ENCODE measurements at regions not wholly inside any gene's neighbourhood (a gene's known extent, or its start where the extent isn't known, plus 50 kb on each side); places are given as distances from the start of the nearest gene placed in this dataset.

GRCh38 chr13:73532582-73532981 lies 473.8 kb downstream of the KLF5 start:
- DNase-seq, result no peak
- Histone ChIP-seq H3K9ac (ENCODE audit: insufficient read depth, low read length, poor library complexity, severe bottlenecking) (no peak overlapping the region), H3K27ac (ENCODE audit: low read depth in 1 of 2, low read length in 2 of 2) (no peak overlapping the region), H3K4me3 (replicated peaks in 1 of 3; ENCODE audit: low read depth in 2 of 3, low read length in 3 of 3) (no peak overlapping the region), H4K20me1 (ENCODE audit: insufficient read depth, low read length) (no peaks in the 10 kb centered on the region), H3K4me2 (replicated peaks; ENCODE audit: extremely low read depth, low read length, poor library complexity, severe bottlenecking) (no peak overlapping the region), H3K27me3 (ENCODE audit: control insufficient read depth in 2 of 2, insufficient read depth in 2 of 2, low read length in 2 of 2) (no peaks in the 10 kb centered on the region), H3K79me2 (ENCODE audit: insufficient read depth, low read length) (no peaks in the 10 kb centered on the region), H3K36me3 (replicated peaks in 1 of 2; ENCODE audit: control insufficient read depth in 1 of 2, insufficient read depth in 2 of 2, low read length in 2 of 2) (no peaks in the 10 kb centered on the region), H3K4me1 (ENCODE audit: control insufficient read depth in 1 of 2, insufficient read depth in 2 of 2, low read length in 2 of 2) (no peaks in the 10 kb centered on the region), H3K9me3 (replicated peaks in 1 of 2; ENCODE audit: control insufficient read depth in 1 of 2, insufficient read depth in 1 of 2, low read length in 2 of 2) (peaks cover 0 to 3% of the 10 kb centered on the region in 2 donors), H2AFZ (ENCODE audit: insufficient read depth, low read depth, low read length, poor library complexity, severe bottlenecking) (no peak overlapping the region)
- Mint-ChIP-seq H3K4me1 (no peaks in the 10 kb centered on the region), H3K9me3 (peaks cover 0 to 8% (median 0%) of the 10 kb centered on the region in 7 donors), H3K27ac (no peak overlapping the region), H3K27me3 (ENCODE audit: low read depth in 3 of 3) (peaks cover 0 to 1% (median 0%) of the 10 kb centered on the region in 3 donors), H3K4me3 (no peak overlapping the region), H3K36me3 (no peaks in the 10 kb centered on the region)
- 96% methylated on average over 3 of the region's 4 CpGs for WGBS (ENCODE audit: insufficient coverage)
- TF ChIP-seq CTCF (IDR thresholded peaks at IDR 0.05), result no peak
- intact Hi-C loops (cut with micrococcal nuclease), result no loop called here

GRCh38 chr13:73531014-73531413 lies 472.2 kb downstream of the KLF5 start:
- no peak for DNase-seq
- Histone ChIP-seq H3K27ac (ENCODE audit: low read depth in 1 of 2, low read length in 2 of 2) (no peak overlapping the region), H3K79me2 (ENCODE audit: insufficient read depth, low read length) (no peaks in the 10 kb centered on the region), H3K27me3 (ENCODE audit: control insufficient read depth in 2 of 2, insufficient read depth in 2 of 2, low read length in 2 of 2) (no peaks in the 10 kb centered on the region), H3K36me3 (replicated peaks in 1 of 2; ENCODE audit: control insufficient read depth in 1 of 2, insufficient read depth in 2 of 2, low read length in 2 of 2) (no peaks in the 10 kb centered on the region), H4K20me1 (ENCODE audit: insufficient read depth, low read length) (no peaks in the 10 kb centered on the region), H3K4me2 (replicated peaks; ENCODE audit: extremely low read depth, low read length, poor library complexity, severe bottlenecking) (no peak overlapping the region), H3K9me3 (replicated peaks in 1 of 2; ENCODE audit: control insufficient read depth in 1 of 2, insufficient read depth in 1 of 2, low read length in 2 of 2) (peaks cover 0 to 3% of the 10 kb centered on the region in 2 donors), H2AFZ (ENCODE audit: insufficient read depth, low read depth, low read length, poor library complexity, severe bottlenecking) (no peak overlapping the region), H3K4me1 (ENCODE audit: control insufficient read depth in 1 of 2, insufficient read depth in 2 of 2, low read length in 2 of 2) (no peaks in the 10 kb centered on the region), H3K4me3 (replicated peaks in 1 of 3; ENCODE audit: low read depth in 2 of 3, low read length in 3 of 3) (no peak overlapping the region), H3K9ac (ENCODE audit: insufficient read depth, low read length, poor library complexity, severe bottlenecking) (no peak overlapping the region)
- Mint-ChIP-seq H3K4me3 (no peak overlapping the region), H3K27ac (no peak overlapping the region), H3K9me3 (peaks cover 0 to 8% (median 0%) of the 10 kb centered on the region in 7 donors), H3K36me3 (no peaks in the 10 kb centered on the region), H3K4me1 (no peaks in the 10 kb centered on the region), H3K27me3 (ENCODE audit: low read depth in 3 of 3) (peaks cover 0 to 1% (median 0%) of the 10 kb centered on the region in 3 donors)
- 91% methylated on average over 6 of the region's 9 CpGs for WGBS (ENCODE audit: insufficient coverage)
- intact Hi-C loops (cut with micrococcal nuclease), result no loop called here
- TF ChIP-seq CTCF (IDR thresholded peaks at IDR 0.05), result no peak

Measured in CD14-positive monocyte (primary cell).